ENCODE measurements at regions not wholly inside any gene's neighbourhood (a gene's known extent, or its start where the extent isn't known, plus 50 kb on each side); places are given as distances from the start of the nearest gene placed in this dataset.

DNA sequence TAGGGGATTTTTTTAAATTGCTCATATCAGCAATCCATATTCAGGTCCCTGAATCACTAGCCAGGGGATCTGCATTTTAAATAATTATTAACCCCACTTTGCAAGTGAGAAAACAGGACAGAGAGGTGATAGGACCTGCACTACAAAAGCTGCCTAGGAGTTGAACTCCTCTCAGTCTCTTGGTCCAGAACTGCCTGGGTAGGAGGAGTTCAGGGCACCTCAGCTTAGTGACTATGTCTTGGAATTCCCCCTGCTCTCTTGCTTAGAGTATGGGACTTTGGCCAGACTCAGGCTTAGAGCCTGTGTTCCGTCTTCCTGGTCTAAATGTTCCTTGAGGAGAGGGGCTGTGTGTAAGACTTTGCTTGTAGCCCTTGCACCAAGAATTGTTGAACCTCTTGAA, 68.2 kb upstream of the WSCD2 start:
- TF ChIP-seq, protein P1, sequence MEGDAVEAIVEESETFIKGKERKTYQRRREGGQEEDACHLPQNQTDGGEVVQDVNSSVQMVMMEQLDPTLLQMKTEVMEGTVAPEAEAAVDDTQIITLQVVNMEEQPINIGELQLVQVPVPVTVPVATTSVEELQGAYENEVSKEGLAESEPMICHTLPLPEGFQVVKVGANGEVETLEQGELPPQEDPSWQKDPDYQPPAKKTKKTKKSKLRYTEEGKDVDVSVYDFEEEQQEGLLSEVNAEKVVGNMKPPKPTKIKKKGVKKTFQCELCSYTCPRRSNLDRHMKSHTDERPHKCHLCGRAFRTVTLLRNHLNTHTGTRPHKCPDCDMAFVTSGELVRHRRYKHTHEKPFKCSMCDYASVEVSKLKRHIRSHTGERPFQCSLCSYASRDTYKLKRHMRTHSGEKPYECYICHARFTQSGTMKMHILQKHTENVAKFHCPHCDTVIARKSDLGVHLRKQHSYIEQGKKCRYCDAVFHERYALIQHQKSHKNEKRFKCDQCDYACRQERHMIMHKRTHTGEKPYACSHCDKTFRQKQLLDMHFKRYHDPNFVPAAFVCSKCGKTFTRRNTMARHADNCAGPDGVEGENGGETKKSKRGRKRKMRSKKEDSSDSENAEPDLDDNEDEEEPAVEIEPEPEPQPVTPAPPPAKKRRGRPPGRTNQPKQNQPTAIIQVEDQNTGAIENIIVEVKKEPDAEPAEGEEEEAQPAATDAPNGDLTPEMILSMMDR (optimal IDR thresholded peaks at IDR 0.05 in 1 of 3, IDR thresholded peaks at IDR 0.05 in 1 of 3, conservative IDR thresholded peaks at IDR 0.05 in 1 of 3; ENCODE audit: extremely low read depth in 1 of 3, insufficient read depth in 2 of 3, low read length in 3 of 3): no peak
- no peak for TF ChIP-seq EZH2 (IDR thresholded peaks at IDR 0.05; ENCODE audit: low read length)
